HG03520 (cell line): ENCODE measurements at regions not wholly inside any gene's neighbourhood (a gene's known extent, or its start where the extent isn't known, plus 50 kb on each side); places are given as distances from the start of the nearest gene placed in this dataset.

Source experiments
- ATAC-seq: cut with Tn5 transposase; IDR thresholded peaks from one replicate; pipeline ENCODE4 v1.9.1; 2021; ENCODE audit warnings: mild to moderate bottlenecking, moderate library complexity; ENCODE audit not compliant: unreplicated experiment

DNA sequence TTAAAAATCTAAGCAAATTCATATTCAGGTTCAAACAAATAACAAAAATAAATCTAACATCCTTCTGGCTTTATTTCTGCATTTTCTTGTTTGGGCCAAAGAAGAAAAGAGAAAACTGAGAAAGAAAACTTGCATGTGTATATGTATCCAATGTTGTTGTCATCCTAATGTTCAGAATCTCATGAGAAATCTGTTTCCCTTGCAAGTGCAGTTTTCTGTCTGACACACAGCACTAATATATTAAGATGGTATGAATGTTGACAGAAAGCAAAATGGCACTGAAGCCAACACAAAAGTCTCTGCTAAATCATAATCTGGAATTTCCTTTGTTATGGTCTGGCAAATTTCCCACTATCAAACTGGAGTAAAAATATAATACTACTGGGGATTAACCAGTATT, 235.9 kb downstream of the HGF start:
- no peak for ATAC-seq

- ATAC-seq, result no peak
Observed at GRCh38 chr7:81533426-81533825, 236.4 kb downstream of the HGF start.

- no peak for ATAC-seq
Observed at GRCh38 chr7:81529785-81530184, 240.1 kb downstream of the HGF start.

GRCh38 chr7:81527651-81528050, 242.2 kb downstream of the HGF start:
- no peak for ATAC-seq

DNA sequence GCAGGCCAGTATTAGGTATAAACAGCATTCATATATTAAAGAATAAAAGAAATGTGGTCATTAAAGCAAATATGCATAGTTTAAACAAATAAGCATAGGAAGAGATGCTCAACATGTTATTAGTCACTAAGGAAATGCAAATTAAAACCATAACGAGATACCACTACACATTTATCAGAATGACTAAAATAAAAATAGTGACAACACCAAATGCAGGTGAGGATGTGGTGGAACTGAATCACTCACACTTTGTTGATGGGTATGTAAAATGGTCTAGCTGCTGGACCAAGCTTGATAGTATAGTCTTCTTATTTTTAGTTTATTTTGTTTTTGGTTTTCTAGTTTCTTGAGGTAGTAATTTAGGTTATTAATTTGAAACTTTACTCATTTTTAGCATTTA, 242.9 kb downstream of the HGF start:
- ATAC-seq, result no peak

DNA sequence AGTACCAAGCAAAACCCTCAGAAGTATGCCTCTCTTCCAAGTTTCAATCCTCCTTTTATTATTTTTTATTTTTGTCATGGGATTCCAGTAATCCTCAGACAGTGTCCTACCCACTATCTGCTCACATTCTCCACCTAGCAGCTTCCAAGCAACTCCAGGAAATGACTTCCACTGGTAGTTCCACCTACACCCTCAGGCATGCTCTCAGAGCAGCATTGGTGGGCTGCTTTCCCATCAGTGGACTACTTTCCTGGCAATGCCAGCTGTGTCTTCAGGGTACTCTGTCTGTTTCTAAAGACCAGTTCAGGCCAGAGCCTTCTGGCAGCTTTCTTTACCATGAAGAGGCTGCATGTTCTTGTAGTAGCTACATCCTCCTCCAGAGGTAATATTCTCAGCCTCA, 244.0 kb downstream of the HGF start:
- ATAC-seq, result no peak

- no peak for ATAC-seq
Observed at GRCh38 chr7:81519886-81520285, 250.0 kb downstream of the HGF start.

DNA sequence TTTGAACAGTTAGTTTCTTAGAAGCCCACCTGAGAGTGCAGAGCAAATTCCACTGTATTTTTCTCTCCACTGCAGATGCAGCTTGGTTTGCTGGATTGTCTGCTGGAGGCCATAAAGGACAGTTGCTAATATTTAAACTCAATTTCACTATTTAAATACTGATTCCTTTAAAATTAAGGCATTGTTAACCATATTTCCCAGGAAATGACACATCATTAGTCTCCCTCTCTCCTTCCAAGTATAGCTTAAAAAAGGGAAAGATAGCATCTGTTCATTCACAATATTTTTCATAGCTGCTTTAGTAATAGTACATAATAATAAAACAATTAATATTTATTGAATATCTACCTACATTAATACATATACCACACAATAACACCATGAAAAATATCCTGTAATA, 252.9 kb downstream of the HGF start:
- no peak for ATAC-seq

- no peak for ATAC-seq
Observed at GRCh38 chr7:81515009-81515408, 254.8 kb downstream of the HGF start.

- ATAC-seq, result no peak
Observed at GRCh38 chr7:81514546-81514945, 255.3 kb downstream of the HGF start.

GRCh38 chr7:81510122-81510521, 259.7 kb downstream of the HGF start:
- no peak for ATAC-seq

DNA sequence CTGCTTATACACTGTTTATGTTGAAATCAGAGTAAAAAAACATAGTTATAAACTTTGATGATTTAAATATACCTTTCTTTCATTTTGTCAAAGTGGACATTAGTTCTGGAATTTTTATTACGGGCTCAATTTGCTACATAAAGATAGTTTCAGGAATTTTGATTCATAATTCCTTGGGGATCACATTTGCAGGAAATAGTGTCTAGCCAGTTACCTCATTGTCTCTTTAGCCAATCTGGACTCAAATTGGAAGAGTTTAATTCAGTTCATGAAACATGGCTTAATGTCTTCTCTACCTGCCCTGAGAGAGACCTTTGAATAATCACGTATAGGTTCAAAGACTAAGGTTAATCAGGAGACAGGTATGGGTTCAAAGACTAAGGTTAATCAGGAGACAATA, 262.6 kb downstream of the HGF start:
- no peak for ATAC-seq

DNA sequence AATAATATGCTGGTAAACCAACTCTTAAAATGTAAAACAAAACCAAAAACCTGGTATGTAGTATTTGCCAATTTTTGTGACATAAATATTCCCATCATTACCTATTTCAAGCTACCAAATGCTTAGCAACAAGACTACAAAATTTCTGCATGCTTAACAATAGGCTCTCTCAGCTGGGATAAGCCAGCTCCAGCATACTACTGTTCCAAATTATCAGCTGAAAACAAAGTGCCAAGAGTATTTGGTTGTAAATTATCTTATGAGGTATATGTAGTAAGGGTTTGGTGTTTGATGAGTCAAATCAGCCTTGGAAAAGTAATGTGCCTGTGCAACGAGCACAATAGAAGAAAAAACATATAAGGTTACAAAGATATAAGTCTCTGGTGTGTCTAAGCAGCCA, 263.2 kb downstream of the HGF start:
- ATAC-seq, result no peak

- no peak for ATAC-seq
Observed at GRCh38 chr7:81503771-81504170, 266.1 kb downstream of the HGF start.

DNA sequence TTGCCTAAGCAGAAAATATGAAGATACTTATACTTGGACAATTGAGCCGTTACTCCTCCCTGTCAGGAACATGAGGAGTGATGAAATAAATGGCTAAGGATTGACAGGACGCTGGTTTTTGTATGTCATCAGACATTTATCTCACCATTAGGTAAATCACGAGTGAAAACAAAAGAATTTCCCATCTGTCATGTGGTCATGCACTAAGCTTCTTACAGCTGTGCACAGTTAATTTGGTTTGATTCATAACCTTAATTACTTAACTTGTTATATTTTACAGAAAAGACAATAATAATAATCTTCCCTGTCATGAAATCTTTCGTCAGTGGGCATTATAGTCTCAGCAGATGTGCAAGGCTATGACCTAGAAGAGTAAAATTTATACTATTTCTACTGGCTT, 266.5 kb downstream of the HGF start:
- ATAC-seq, result no peak

GRCh38 chr7:81501220-81501619, 268.6 kb downstream of the HGF start:
- no peak for ATAC-seq

DNA sequence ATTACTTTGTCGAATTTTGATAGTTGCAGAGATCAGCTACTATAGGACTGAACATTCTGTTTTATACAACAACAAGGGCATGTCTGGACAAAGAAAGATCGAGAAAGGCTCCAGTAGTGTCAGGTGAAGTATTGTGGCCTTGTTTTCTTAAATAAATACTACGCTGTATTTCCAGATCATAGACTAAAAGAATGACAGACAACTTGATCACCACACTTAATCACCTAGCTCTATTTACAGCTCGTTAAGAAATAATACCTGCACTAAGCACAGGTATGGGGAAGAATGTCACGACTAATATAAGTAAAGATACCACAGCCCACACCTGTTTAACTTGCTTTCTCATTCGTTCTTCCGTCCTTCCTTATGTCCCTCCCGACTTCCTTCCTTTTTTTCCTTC, 269.2 kb downstream of the HGF start:
- no peak for ATAC-seq

GRCh38 chr7:81499262-81500116, 270.4 kb downstream of the HGF start:
- no peak for ATAC-seq

DNA sequence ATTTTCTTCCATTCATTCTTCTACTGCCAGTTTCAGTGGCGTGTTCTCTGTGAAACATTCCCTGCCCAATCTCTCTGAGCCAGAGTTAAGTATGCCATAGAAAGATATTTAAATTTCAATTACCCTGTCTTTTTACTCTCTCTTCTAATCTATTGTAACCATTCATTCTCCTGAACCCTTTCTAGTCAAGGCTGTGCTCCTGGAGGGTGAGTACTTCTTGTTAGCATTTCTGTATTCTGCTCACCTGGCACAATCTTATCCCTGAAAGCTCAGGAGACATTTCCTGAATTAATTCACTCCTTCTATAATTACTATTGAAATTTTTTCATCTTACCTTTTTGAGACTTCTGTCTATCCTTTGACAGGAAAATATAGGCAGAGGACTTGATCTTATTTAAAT, 271.7 kb downstream of the HGF start:
- no peak for ATAC-seq

DNA sequence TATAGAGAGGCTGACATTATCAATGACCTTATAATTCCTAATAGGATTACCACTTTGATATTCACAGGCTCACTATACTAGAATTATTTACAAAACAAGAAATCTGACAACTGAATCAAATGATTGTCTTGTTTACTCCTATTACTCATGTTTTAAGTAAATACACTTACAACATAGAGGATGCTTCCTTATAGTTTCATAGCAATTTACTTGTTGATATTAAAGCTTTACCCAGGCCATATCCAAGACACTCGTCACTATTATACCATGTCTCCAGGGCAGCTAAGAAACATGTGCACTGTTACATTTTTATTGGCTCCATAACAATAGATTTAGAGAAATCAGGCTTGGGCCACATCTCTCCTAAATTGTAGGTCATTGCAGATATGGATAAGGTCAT, 276.9 kb downstream of the HGF start:
- no peak for ATAC-seq

DNA sequence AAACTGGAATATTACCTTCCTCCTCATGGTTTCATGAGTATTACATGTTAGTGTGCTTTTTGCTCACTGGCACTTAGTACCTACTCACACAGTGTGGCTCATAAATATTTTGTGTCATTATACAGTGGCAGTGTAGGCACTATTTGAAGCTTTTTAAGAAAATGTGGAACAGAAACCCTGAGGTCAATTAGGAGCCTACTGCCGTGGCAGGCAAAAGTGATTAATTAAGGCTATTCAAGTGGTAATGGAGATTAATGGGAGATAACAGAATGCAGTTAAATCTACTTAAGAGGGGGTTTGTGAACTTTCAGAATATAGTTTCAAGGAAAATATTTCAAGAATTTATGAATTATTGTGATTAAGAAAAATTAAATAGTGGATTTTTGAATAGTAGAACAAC, 277.6 kb downstream of the HGF start:
- ATAC-seq, result no peak

- ATAC-seq, result no peak
Observed at GRCh38 chr7:81491573-81491972, 278.3 kb downstream of the HGF start.

- ATAC-seq, result no peak
Observed at GRCh38 chr7:81488210-81488609, 281.6 kb downstream of the HGF start.
